GM21360 (cell line): ENCODE measurements at regions not wholly inside any gene's neighbourhood (a gene's known extent, or its start where the extent isn't known, plus 50 kb on each side); places are given as distances from the start of the nearest gene placed in this dataset.

Experiments
- ATAC-seq: cut with Tn5 transposase; IDR thresholded peaks from one replicate; pipeline ENCODE4 v1.9.1; 2021; ENCODE audit warnings: mild to moderate bottlenecking, moderate library complexity; ENCODE audit not compliant: unreplicated experiment

- ATAC-seq, result no peak
Observed at GRCh38 chr3:31135546-31135945, 241.1 kb upstream of the GADL1 start.

GRCh38 chr3:31137718-31138465 is 243.4 kb upstream of the GADL1 start:
- no peak for ATAC-seq

- ATAC-seq, result no peak
Observed at GRCh38 chr3:31140470-31140869, 246.0 kb upstream of the GADL1 start.

- ATAC-seq, result no peak
Observed at GRCh38 chr3:31142139-31142538, 247.7 kb upstream of the GADL1 start.

- no peak for ATAC-seq
Observed at GRCh38 chr3:31142543-31142942, 248.1 kb upstream of the GADL1 start.

GRCh38 chr3:31145062-31145461 is 250.6 kb upstream of the GADL1 start:
- ATAC-seq, result no peak

GRCh38 chr3:31147550-31147949 is 253.1 kb upstream of the GADL1 start:
- no peak for ATAC-seq

GRCh38 chr3:31157047-31157694 is 262.7 kb upstream of the GADL1 start:
- no peak for ATAC-seq

- no peak for ATAC-seq
Observed at GRCh38 chr3:31157893-31158620, 263.6 kb upstream of the GADL1 start.

- ATAC-seq, result no peak
Observed at GRCh38 chr3:31159331-31160039, 265.0 kb upstream of the GADL1 start.

GRCh38 chr3:31161889-31162288 is 267.4 kb upstream of the GADL1 start:
- no peak for ATAC-seq

GRCh38 chr3:31164381-31164780 is 269.9 kb upstream of the GADL1 start:
- ATAC-seq, result no peak

GRCh38 chr3:31165399-31165860 is 271.0 kb upstream of the GADL1 start:
- ATAC-seq, result no peak

- no peak for ATAC-seq
Observed at GRCh38 chr3:31166249-31166885, 271.9 kb upstream of the GADL1 start.

GRCh38 chr3:31167666-31168065 is 273.2 kb upstream of the GADL1 start:
- no peak for ATAC-seq

- no peak for ATAC-seq
Observed at GRCh38 chr3:31170932-31171670, 276.6 kb upstream of the GADL1 start.

- no peak for ATAC-seq
Observed at GRCh38 chr3:31172336-31172735, 277.9 kb upstream of the GADL1 start.

- ATAC-seq, result no peak
Observed at GRCh38 chr3:31173118-31173718, 278.8 kb upstream of the GADL1 start.

- ATAC-seq, result no peak
Observed at GRCh38 chr3:31174079-31174478, 279.6 kb upstream of the GADL1 start.

GRCh38 chr3:31176045-31176444 is 281.6 kb upstream of the GADL1 start:
- ATAC-seq, result no peak
